Ishikawa (cell line): ENCODE measurements at regions not wholly inside any gene's neighbourhood (a gene's known extent, or its start where the extent isn't known, plus 50 kb on each side); places are given as distances from the start of the nearest gene placed in this dataset.

Experiments
- CREB1 ChIP-seq: IDR thresholded peaks from 2 replicates; pipeline ENCODE4 v1.6.1; 2012; ENCODE audit warnings: low read depth
- EP300 ChIP-seq: IDR thresholded peaks from 2 replicates; pipeline ENCODE4 v1.6.1; 2012; ENCODE audit warnings: borderline replicate concordance
- NFIC ChIP-seq: IDR thresholded peaks from 2 replicates; pipeline ENCODE4 v1.6.1; 2012
- RAD21 ChIP-seq: IDR thresholded peaks from 2 replicates; pipeline ENCODE4 v1.6.1; 2012; ENCODE audit warnings: low read depth
- TAF1 ChIP-seq: IDR thresholded peaks from 2 replicates; pipeline ENCODE4 v1.6.1; 2012; ENCODE audit warnings: low read depth, mild to moderate bottlenecking

- TF ChIP-seq TAF1 = no peak
- no peak for TF ChIP-seq NFIC
- 0 out of 2 replicates have a peak, but pooled peaks have one; percentile 11 for TF ChIP-seq EP300
- TF ChIP-seq RAD21 = no peak
- TF ChIP-seq CREB1 = no peak
Measured at GRCh38 chr10:29688230-29688661, 53.5 kb upstream of the SVIL start.
